ENCODE measurements at regions not wholly inside any gene's neighbourhood (a gene's known extent, or its start where the extent isn't known, plus 50 kb on each side); places are given as distances from the start of the nearest gene placed in this dataset.

- no peaks in the 10 kb centered on the region for H3K9me3 ChIP-seq (ENCODE audit: insufficient read depth, low read length)
- H3K36me3 ChIP-seq (ENCODE audit: insufficient read depth, insufficient read length, low read length): no peaks in the 10 kb centered on the region
- H3K4me1 ChIP-seq (ENCODE audit: insufficient read depth, insufficient read length): no peaks in the 10 kb centered on the region
- H3K9ac ChIP-seq (ENCODE audit: insufficient read length, low read depth): no peak overlapping the region
- H3K4me3 ChIP-seq (ENCODE audit: insufficient read length, low read depth): no peak overlapping the region
- DNase-seq (ENCODE audit: low read depth, low spot score): no peak
- TF ChIP-seq SUZ12 (IDR thresholded peaks at IDR 0.05; ENCODE audit: extremely low read depth, insufficient read depth, insufficient read length) (no peak), ZNF274 (IDR thresholded peaks at IDR 0.05; ENCODE audit: low read depth, low read length) (no peak), YY1 (IDR thresholded peaks at IDR 0.05; ENCODE audit: insufficient read depth, insufficient read length) (no peak)
- H3K27me3 ChIP-seq (ENCODE audit: insufficient read depth, insufficient read length): no peaks in the 10 kb centered on the region
These were observed 208.8 kb upstream of the CTNND2 start for GRCh38 chr5:12113062-12113461.

- Histone ChIP-seq H3K27me3 (ENCODE audit: insufficient read depth, insufficient read length) (no peaks in the 10 kb centered on the region), H3K36me3 (ENCODE audit: insufficient read depth, insufficient read length, low read length) (no peaks in the 10 kb centered on the region), H3K9ac (ENCODE audit: insufficient read length, low read depth) (no peak overlapping the region), H3K4me3 (ENCODE audit: insufficient read length, low read depth) (no peak overlapping the region), H3K4me1 (ENCODE audit: insufficient read depth, insufficient read length) (no peaks in the 10 kb centered on the region), H3K9me3 (ENCODE audit: insufficient read depth, low read length) (no peaks in the 10 kb centered on the region)
- TF ChIP-seq SUZ12 (IDR thresholded peaks at IDR 0.05; ENCODE audit: extremely low read depth, insufficient read depth, insufficient read length) (no peak), ZNF274 (IDR thresholded peaks at IDR 0.05; ENCODE audit: low read depth, low read length) (no peak), YY1 (IDR thresholded peaks at IDR 0.05; ENCODE audit: insufficient read depth, insufficient read length) (no peak)
- no peak for DNase-seq (ENCODE audit: low read depth, low spot score)
These were observed 207.0 kb upstream of the CTNND2 start for GRCh38 chr5:12111261-12111660.

- TF ChIP-seq YY1 (IDR thresholded peaks at IDR 0.05; ENCODE audit: insufficient read depth, insufficient read length) (no peak), SUZ12 (IDR thresholded peaks at IDR 0.05; ENCODE audit: extremely low read depth, insufficient read depth, insufficient read length) (no peak), ZNF274 (IDR thresholded peaks at IDR 0.05; ENCODE audit: low read depth, low read length) (no peak)
- H3K4me1 ChIP-seq (ENCODE audit: insufficient read depth, insufficient read length): no peaks in the 10 kb centered on the region
These were observed 206.4 kb upstream of the CTNND2 start for GRCh38 chr5:12110629-12111028.

GRCh38 chr5:12109075-12109688 lies 204.9 kb upstream of the CTNND2 start:
- H3K36me3 ChIP-seq (ENCODE audit: insufficient read depth, insufficient read length, low read length): no peaks in the 10 kb centered on the region
- no peak overlapping the region for H3K4me3 ChIP-seq (ENCODE audit: insufficient read length, low read depth)
- H3K4me1 ChIP-seq (ENCODE audit: insufficient read depth, insufficient read length): no peaks in the 10 kb centered on the region
- no peaks in the 10 kb centered on the region for H3K27me3 ChIP-seq (ENCODE audit: insufficient read depth, insufficient read length)
- DNase-seq (ENCODE audit: low read depth, low spot score): no peak
- H3K9ac ChIP-seq (ENCODE audit: insufficient read length, low read depth): no peak overlapping the region
- no peaks in the 10 kb centered on the region for H3K9me3 ChIP-seq (ENCODE audit: insufficient read depth, low read length)
- TF ChIP-seq YY1 (IDR thresholded peaks at IDR 0.05; ENCODE audit: insufficient read depth, insufficient read length): no peak
- no peak for TF ChIP-seq ZNF274 (IDR thresholded peaks at IDR 0.05; ENCODE audit: low read depth, low read length)
- TF ChIP-seq SUZ12 (IDR thresholded peaks at IDR 0.05; ENCODE audit: extremely low read depth, insufficient read depth, insufficient read length): no peak

More at GRCh38 chr5:12110629-12111028, 206.4 kb upstream of the CTNND2 start:
- H3K9ac ChIP-seq (ENCODE audit: insufficient read length, low read depth): no peak overlapping the region
- H3K36me3 ChIP-seq (ENCODE audit: insufficient read depth, insufficient read length, low read length): no peaks in the 10 kb centered on the region
- H3K9me3 ChIP-seq (ENCODE audit: insufficient read depth, low read length): no peaks in the 10 kb centered on the region
- H3K27me3 ChIP-seq (ENCODE audit: insufficient read depth, insufficient read length): no peaks in the 10 kb centered on the region
- no peak for DNase-seq (ENCODE audit: low read depth, low spot score)
- H3K4me3 ChIP-seq (ENCODE audit: insufficient read length, low read depth): no peak overlapping the region

- no peak for DNase-seq (ENCODE audit: low read depth, low spot score)
- Histone ChIP-seq H3K4me3 (ENCODE audit: insufficient read length, low read depth) (no peak overlapping the region), H3K27me3 (ENCODE audit: insufficient read depth, insufficient read length) (no peaks in the 10 kb centered on the region)
These were observed 197.9 kb upstream of the CTNND2 start for GRCh38 chr5:12102151-12102550.

GRCh38 chr5:12100542-12100941 lies 196.3 kb upstream of the CTNND2 start:
- Histone ChIP-seq H3K9ac (ENCODE audit: insufficient read length, low read depth) (no peak overlapping the region), H3K4me1 (ENCODE audit: insufficient read depth, insufficient read length) (no peaks in the 10 kb centered on the region), H3K9me3 (ENCODE audit: insufficient read depth, low read length) (no peaks in the 10 kb centered on the region), H3K36me3 (ENCODE audit: insufficient read depth, insufficient read length, low read length) (no peaks in the 10 kb centered on the region), H3K27me3 (ENCODE audit: insufficient read depth, insufficient read length) (no peaks in the 10 kb centered on the region), H3K4me3 (ENCODE audit: insufficient read length, low read depth) (no peak overlapping the region)
- TF ChIP-seq SUZ12 (IDR thresholded peaks at IDR 0.05; ENCODE audit: extremely low read depth, insufficient read depth, insufficient read length) (no peak), YY1 (IDR thresholded peaks at IDR 0.05; ENCODE audit: insufficient read depth, insufficient read length) (no peak), ZNF274 (IDR thresholded peaks at IDR 0.05; ENCODE audit: low read depth, low read length) (no peak)
- no peak for DNase-seq (ENCODE audit: low read depth, low spot score)

More at GRCh38 chr5:12102151-12102550, 197.9 kb upstream of the CTNND2 start:
- no peaks in the 10 kb centered on the region for H3K4me1 ChIP-seq (ENCODE audit: insufficient read depth, insufficient read length)
- TF ChIP-seq ZNF274 (IDR thresholded peaks at IDR 0.05; ENCODE audit: low read depth, low read length) (no peak), SUZ12 (IDR thresholded peaks at IDR 0.05; ENCODE audit: extremely low read depth, insufficient read depth, insufficient read length) (no peak), YY1 (IDR thresholded peaks at IDR 0.05; ENCODE audit: insufficient read depth, insufficient read length) (no peak)
- H3K9me3 ChIP-seq (ENCODE audit: insufficient read depth, low read length): no peaks in the 10 kb centered on the region
- H3K9ac ChIP-seq (ENCODE audit: insufficient read length, low read depth): no peak overlapping the region
- H3K36me3 ChIP-seq (ENCODE audit: insufficient read depth, insufficient read length, low read length): no peaks in the 10 kb centered on the region

- H3K9me3 ChIP-seq (ENCODE audit: insufficient read depth, low read length): no peaks in the 10 kb centered on the region
- H3K4me3 ChIP-seq (ENCODE audit: insufficient read length, low read depth): no peak overlapping the region
- no peaks in the 10 kb centered on the region for H3K36me3 ChIP-seq (ENCODE audit: insufficient read depth, insufficient read length, low read length)
- no peak for TF ChIP-seq YY1 (IDR thresholded peaks at IDR 0.05; ENCODE audit: insufficient read depth, insufficient read length)
- no peak for TF ChIP-seq ZNF274 (IDR thresholded peaks at IDR 0.05; ENCODE audit: low read depth, low read length)
- no peak for TF ChIP-seq SUZ12 (IDR thresholded peaks at IDR 0.05; ENCODE audit: extremely low read depth, insufficient read depth, insufficient read length)
- no peaks in the 10 kb centered on the region for H3K27me3 ChIP-seq (ENCODE audit: insufficient read depth, insufficient read length)
- DNase-seq (ENCODE audit: low read depth, low spot score): no peak
- no peak overlapping the region for H3K9ac ChIP-seq (ENCODE audit: insufficient read length, low read depth)
- no peaks in the 10 kb centered on the region for H3K4me1 ChIP-seq (ENCODE audit: insufficient read depth, insufficient read length)
These were observed 195.1 kb upstream of the CTNND2 start for GRCh38 chr5:12099296-12099695.

All from NT2/D1 (cell line).